ENCODE measurements at regions not wholly inside any gene's neighbourhood (a gene's known extent, or its start where the extent isn't known, plus 50 kb on each side); places are given as distances from the start of the nearest gene placed in this dataset.
"Not testable (repeated sequence)": the region's sequence is repeated elsewhere in the genome, so short reads cannot be mapped to it uniquely, and the experiment has no call there.

DNA sequence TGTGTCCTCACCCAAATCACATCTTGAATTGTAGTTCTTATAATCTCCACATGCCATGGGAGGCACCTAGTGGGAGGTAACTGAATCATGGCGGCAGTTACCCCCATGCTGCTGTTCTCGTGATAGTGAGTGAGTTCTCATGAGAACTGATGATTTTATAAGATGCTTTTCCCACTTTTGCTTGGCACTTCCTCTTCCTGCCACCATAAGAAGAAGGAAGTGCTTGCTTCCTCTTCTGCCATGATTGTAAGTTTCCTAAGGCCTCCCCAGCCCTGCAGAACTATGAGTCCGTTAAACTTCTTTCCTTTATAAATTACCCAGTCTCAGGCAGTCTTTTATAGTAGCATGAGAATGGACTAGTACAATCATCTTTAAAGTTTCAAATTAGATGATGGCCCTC is 902.4 kb upstream of the PIK3C3 start (continued):
- TF ChIP-seq POU2F2 (IDR thresholded peaks at IDR 0.05; ENCODE audit: borderline replicate concordance, low read depth, low read length) (no peak), RUNX3 (IDR thresholded peaks at IDR 0.05; ENCODE audit: low read length) (no peak), CREM (IDR thresholded peaks at IDR 0.05; ENCODE audit: low read depth) (no peak)

DNA sequence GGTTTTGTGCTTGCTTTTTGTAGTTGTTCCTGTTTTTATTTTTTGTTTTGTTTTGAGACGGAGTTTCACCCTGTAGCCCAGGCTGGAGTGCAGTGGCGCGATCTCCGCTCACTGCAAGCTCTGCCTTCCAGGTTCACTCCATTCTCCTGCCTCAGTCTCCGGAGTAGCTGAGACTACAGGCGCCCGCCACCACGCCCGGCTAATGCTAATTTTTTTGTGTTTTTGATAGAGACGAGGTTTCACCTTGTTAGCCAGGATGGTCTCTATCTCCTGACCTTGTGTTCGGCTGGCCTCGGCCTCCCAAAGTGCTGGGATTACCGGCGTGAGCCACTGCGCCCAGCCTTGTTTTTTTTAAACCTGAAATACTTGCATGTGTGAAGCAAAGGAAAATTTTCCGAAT is 908.8 kb upstream of the PIK3C3 start:
- ATAC-seq; H2AFZ ChIP-seq (ENCODE audit: control insufficient read depth, low read depth, low read length); H3K4me1 ChIP-seq (ENCODE audit: control insufficient read depth, insufficient read depth, low read length); POLR2A ChIA-PET; H3K4me3 ChIP-seq; DNase-seq (ENCODE audit: low read depth, low spot score); BruUV-seq (replicated peaks); SMC1A ChIA-PET (ENCODE audit: uncharacterized antibody, unreplicated experiment); H3K36me3 ChIP-seq (ENCODE audit: control insufficient read depth in 2 of 2, insufficient read depth in 2 of 2, low read length in 1 of 2); RAD21 ChIA-PET (ENCODE audit: unreplicated experiment); FAIRE-seq; H3K9ac ChIP-seq (ENCODE audit: control insufficient read depth, insufficient read depth, low read length); in situ Hi-C loops (cut with MboI); H3K4me2 ChIP-seq (ENCODE audit: control insufficient read depth, insufficient read depth); H3K27ac ChIP-seq (ENCODE audit: control insufficient read depth, insufficient read depth); H3K27me3 ChIP-seq (replicated peaks in 1 of 2; ENCODE audit: control insufficient read depth in 2 of 2, insufficient read depth in 2 of 2, low read length in 1 of 2); H3K79me2 ChIP-seq (ENCODE audit: control insufficient read depth, insufficient read depth, low read length); CTCF ChIA-PET; H4K20me1 ChIP-seq (ENCODE audit: control insufficient read depth, insufficient read depth); intact Hi-C loops (cut with micrococcal nuclease; ENCODE audit: unreplicated experiment); H3K9me3 ChIP-seq (replicated peaks; ENCODE audit: control insufficient read depth, insufficient read depth, low read length): not testable (repeated sequence)
- 59% methylated on average over 16 of the region's 16 CpGs for WGBS (ENCODE audit: insufficient coverage, insufficient replicate concordance, low lambda C conversion rate, missing lambda C conversion rate)

DNA sequence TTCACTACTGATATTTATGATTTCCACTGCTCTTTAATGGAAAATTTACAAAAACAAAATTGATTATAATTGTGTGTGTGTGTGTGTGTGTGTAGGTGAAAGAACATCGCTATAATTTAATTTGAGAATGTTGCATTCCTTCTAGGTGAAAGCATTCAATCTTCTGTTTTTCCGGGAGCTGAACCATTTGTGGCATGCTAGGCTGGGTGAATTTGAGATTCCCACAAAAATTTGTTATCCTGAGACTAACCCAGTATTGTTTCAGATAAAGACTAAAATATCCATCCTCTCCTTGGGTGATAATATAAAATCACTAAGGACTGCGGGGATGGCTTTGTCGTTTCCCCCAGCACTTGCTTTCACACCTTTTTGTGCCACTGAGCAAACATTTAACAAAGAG is 911.2 kb upstream of the PIK3C3 start:
- no peaks in the 10 kb centered on the region for H3K36me3 ChIP-seq (ENCODE audit: control insufficient read depth in 2 of 2, insufficient read depth in 2 of 2, low read length in 1 of 2)
- SMC1A ChIA-PET (ENCODE audit: uncharacterized antibody, unreplicated experiment): no interaction called here
- no peak overlapping the region for H3K4me2 ChIP-seq (ENCODE audit: control insufficient read depth, insufficient read depth)
- no peaks in the 10 kb centered on the region; the same call in 2 of the 3 replicates for H3K9me3 ChIP-seq (replicated peaks; ENCODE audit: control insufficient read depth, insufficient read depth, low read length)
- BruUV-seq (replicated peaks): no TSS peak
- CTCF ChIA-PET: no interaction called here
- POLR2A ChIA-PET: no interaction called here
- no peak overlapping the region for H3K4me3 ChIP-seq
- no peak overlapping the region for H3K9ac ChIP-seq (ENCODE audit: control insufficient read depth, insufficient read depth, low read length)
- RAD21 ChIA-PET (ENCODE audit: unreplicated experiment): no interaction called here
- DNase-seq (ENCODE audit: low read depth, low spot score) (no peak), ATAC-seq (no peak), FAIRE-seq (no peak)
- 40% methylated on average over 4 of the region's 4 CpGs for WGBS (ENCODE audit: insufficient coverage, insufficient replicate concordance, low lambda C conversion rate, missing lambda C conversion rate)
- H3K79me2 ChIP-seq (ENCODE audit: control insufficient read depth, insufficient read depth, low read length): no peaks in the 10 kb centered on the region
- no peaks in the 10 kb centered on the region for H3K27me3 ChIP-seq (replicated peaks in 1 of 2; ENCODE audit: control insufficient read depth in 2 of 2, insufficient read depth in 2 of 2, low read length in 1 of 2)
- H2AFZ ChIP-seq (ENCODE audit: control insufficient read depth, low read depth, low read length): no peak overlapping the region
- in situ Hi-C loops (cut with MboI): no loop called here
- intact Hi-C loops (cut with micrococcal nuclease; ENCODE audit: unreplicated experiment): no loop called here
- no peaks in the 10 kb centered on the region for H4K20me1 ChIP-seq (ENCODE audit: control insufficient read depth, insufficient read depth)
- no peaks in the 10 kb centered on the region for H3K4me1 ChIP-seq (ENCODE audit: control insufficient read depth, insufficient read depth, low read length)
- TF ChIP-seq FOXK2 (IDR thresholded peaks at IDR 0.05): no peak
- TF ChIP-seq SREBF2 (IDR thresholded peaks at IDR 0.05; ENCODE audit: low read length): no peak
- TF ChIP-seq MYB (IDR thresholded peaks at IDR 0.05; ENCODE audit: borderline replicate concordance, low read depth, low read length): no peak
- TF ChIP-seq KAT2A (conservative IDR thresholded peaks at IDR 0.05; ENCODE audit: control insufficient read depth, low read depth, low read length): no peak
- H3K27ac ChIP-seq (ENCODE audit: control insufficient read depth, insufficient read depth): no peak overlapping the region

Measured in GM12878 (cell line).